ENCODE measurements at regions not wholly inside any gene's neighbourhood (a gene's known extent, or its start where the extent isn't known, plus 50 kb on each side); places are given as distances from the start of the nearest gene placed in this dataset.

GRCh38 chr15:69783211-69783610, 314.5 kb downstream of the TLE3 start (continued):
- no peak for TF ChIP-seq REST (IDR thresholded peaks at IDR 0.05; ENCODE audit: low read depth, low read length)
- no peak for TF ChIP-seq SMC3 (IDR thresholded peaks at IDR 0.05; ENCODE audit: low read depth, low read length)

GRCh38 chr15:69784798-69785566, 312.7 kb downstream of the TLE3 start:
- no peak overlapping the region for H2AFZ ChIP-seq (ENCODE audit: low read depth)
- 76% methylated on average over 5 of the region's 5 CpGs for WGBS (ENCODE audit: low lambda C conversion rate)

GRCh38 chr15:69786136-69786701, 311.5 kb downstream of the TLE3 start:
- H3K9ac ChIP-seq = no peak overlapping the region
- no peaks in the 10 kb centered on the region for H3K27me3 ChIP-seq (ENCODE audit: insufficient read depth)
- no peaks in the 10 kb centered on the region for H4K20me1 ChIP-seq (ENCODE audit: insufficient read depth)
- no peak for TF ChIP-seq REST (IDR thresholded peaks at IDR 0.05; ENCODE audit: low read depth, low read length)
- no peak for TF ChIP-seq EP300 (IDR thresholded peaks at IDR 0.05; ENCODE audit: borderline replicate concordance in 1 of 2, low read depth in 1 of 2, low read length in 1 of 2)
- TF ChIP-seq NFIC (IDR thresholded peaks at IDR 0.05; ENCODE audit: borderline replicate concordance) = no peak
- no peak for TF ChIP-seq USF1 (IDR thresholded peaks at IDR 0.05; ENCODE audit: borderline replicate concordance, low read depth)
- no peak for TF ChIP-seq SIN3A (IDR thresholded peaks at IDR 0.05; ENCODE audit: borderline replicate concordance, low read depth, low read length)
- no peak for TF ChIP-seq FOXM1 (IDR thresholded peaks at IDR 0.05; ENCODE audit: low read depth)
- TF ChIP-seq SMC3 (IDR thresholded peaks at IDR 0.05; ENCODE audit: low read depth, low read length) = no peak
- no peak for TF ChIP-seq IRF3 (IDR thresholded peaks at IDR 0.05; ENCODE audit: low read depth, low read length)
- no peaks in the 10 kb centered on the region for H3K9me3 ChIP-seq
- H3K4me1 ChIP-seq (ENCODE audit: control insufficient read depth in 1 of 2, insufficient read depth in 2 of 2, low read depth in 1 of 2, low read length in 1 of 2) = no peaks in the 10 kb centered on the region; a peak in 1 of 4 replicates
- no peaks in the 10 kb centered on the region for H3K9me2 ChIP-seq
- DNase-seq = no peak
- no peaks in the 10 kb centered on the region for H3K79me2 ChIP-seq (ENCODE audit: insufficient read depth)
- POLR2A ChIA-PET = no interaction called here
- H2AFZ ChIP-seq (ENCODE audit: low read depth) = no peak overlapping the region
- H3K36me3 ChIP-seq (replicated peaks in 1 of 2; ENCODE audit: control insufficient read depth in 1 of 2, insufficient read depth in 2 of 2, low read length in 1 of 2) = no peaks in the 10 kb centered on the region
- H3K4me3 ChIP-seq (ENCODE audit: low read depth in 2 of 2, low read length in 1 of 2) = no peak overlapping the region
- H3F3A ChIP-seq (replicated peaks; ENCODE audit: insufficient read depth) = no peaks in the 10 kb centered on the region
- no peak overlapping the region for H3K27ac ChIP-seq (ENCODE audit: low read depth in 2 of 2, low read length in 1 of 2)
- 69% methylated on average over 9 of the region's 9 CpGs for WGBS (ENCODE audit: low lambda C conversion rate)
- CTCF ChIA-PET = no interaction called here
- no peak overlapping the region for H3K4me2 ChIP-seq

More at GRCh38 chr15:69784798-69785566, 312.7 kb downstream of the TLE3 start:
- no peaks in the 10 kb centered on the region for H3F3A ChIP-seq (replicated peaks; ENCODE audit: insufficient read depth)
- no peaks in the 10 kb centered on the region for H4K20me1 ChIP-seq (ENCODE audit: insufficient read depth)
- POLR2A ChIA-PET = no interaction called here
- no peak overlapping the region for H3K4me2 ChIP-seq
- no peaks in the 10 kb centered on the region for H3K36me3 ChIP-seq (replicated peaks in 1 of 2; ENCODE audit: control insufficient read depth in 1 of 2, insufficient read depth in 2 of 2, low read length in 1 of 2)
- CTCF ChIA-PET = no interaction called here
- TF ChIP-seq NRF1 (IDR thresholded peaks at IDR 0.05; ENCODE audit: low read depth, low read length) = no peak
- TF ChIP-seq FOXJ3 (CRISPR knock-in tag; IDR thresholded peaks at IDR 0.05) = no peak
- TF ChIP-seq JUND (IDR thresholded peaks at IDR 0.05) = no peak
- TF ChIP-seq GATA2 (CRISPR knock-in tag; IDR thresholded peaks at IDR 0.05) = no peak
- no peak overlapping the region for H3K27ac ChIP-seq (ENCODE audit: low read depth in 2 of 2, low read length in 1 of 2)
- H3K9me3 ChIP-seq = no peaks in the 10 kb centered on the region
- no peak overlapping the region for H3K9ac ChIP-seq
- H3K9me2 ChIP-seq = no peaks in the 10 kb centered on the region
- H3K4me1 ChIP-seq (ENCODE audit: control insufficient read depth in 1 of 2, insufficient read depth in 2 of 2, low read depth in 1 of 2, low read length in 1 of 2) = peaks cover 0 to 2% of the 10 kb centered on the region in 2 experiments; a peak in 1 of 4 replicates
- no peaks in the 10 kb centered on the region for H3K27me3 ChIP-seq (ENCODE audit: insufficient read depth)
- no peak overlapping the region for H3K4me3 ChIP-seq (ENCODE audit: low read depth in 2 of 2, low read length in 1 of 2)
- no peaks in the 10 kb centered on the region for H3K79me2 ChIP-seq (ENCODE audit: insufficient read depth)
- DNase-seq = no peak

Measured in SK-N-SH (cell line).